Panc1 (cell line): ENCODE measurements at regions not wholly inside any gene's neighbourhood (a gene's known extent, or its start where the extent isn't known, plus 50 kb on each side); places are given as distances from the start of the nearest gene placed in this dataset.

Experiments used
- ATAC-seq: fragments of 200-7000 bp; cut with Tn5 transposase; 2 replicates; pipeline ENCODE4 v1.9.1; 2020; ENCODE audit warnings: mild to moderate bottlenecking, moderate library complexity
- BruUV-seq: library from RNA; stranded (reverse); fragments of 400-500 nt; replicated peaks from 2 replicates; lab custom pipeline; 2021; lab: Mats Ljungman, UMichigan
- CTCF ChIA-PET: fragments of 300-600 bp; sonication (Branson Sonifier 250); formaldehyde crosslinking; loops from one replicate; lab custom pipeline; 2022; ENCODE audit warnings: antibody characterized with exemption; lab: Charles Lee
- POLR2A ChIA-PET: fragments of 300-600 bp; sonication (Branson Sonifier 250); formaldehyde crosslinking; loops from one replicate; lab custom pipeline; 2022; ENCODE audit warnings: antibody characterized with exemption; lab: Charles Lee
- DNase-seq: peaks from one replicate; pipeline ENCODE4 v3.0.0-alpha.2; 2010; ENCODE audit warnings: low read depth, low spot score
- H3K27ac ChIP-seq: 2 replicates; pipeline ENCODE4 v1.5.1; 2011; ENCODE audit warnings: mild to moderate bottlenecking, low read length, inconsistent platforms
- H3K27me3 ChIP-seq: fragments of 200-500 bp; sonication (Bioruptor generic); 2 replicates; pipeline ENCODE4 v1.6.0; 2014; ENCODE audit warnings: low read length, inconsistent platforms; ENCODE audit not compliant: control insufficient read depth, insufficient read depth
- H3K36me3 ChIP-seq: fragments of 200-500 bp; sonication (Bioruptor generic); 2 replicates; pipeline ENCODE4 v1.5.1; 2014; ENCODE audit warnings: inconsistent platforms, mild to moderate bottlenecking, low read length, moderate library complexity; ENCODE audit not compliant: control insufficient read depth, insufficient read depth
- H3K4me1 ChIP-seq: 2 replicates; pipeline ENCODE4 v1.5.1; 2011; ENCODE audit warnings: inconsistent platforms, mild to moderate bottlenecking, low read length, moderate library complexity; ENCODE audit not compliant: control insufficient read depth, insufficient read depth
- H3K4me3 ChIP-seq, 2 experiments: 2 replicates each; pipeline ENCODE4 v1.5.1; 2011 to 2012; ENCODE audit warnings: low read depth in 2 of 2, low read length in 2 of 2, mild to moderate bottlenecking in 2 of 2, inconsistent platforms in 1 of 2, moderate library complexity in 1 of 2
- H3K9me3 ChIP-seq: fragments of 200-500 bp; sonication (Bioruptor generic); 2 replicates; pipeline ENCODE4 v1.5.1; 2014; ENCODE audit warnings: low read depth, mild to moderate bottlenecking, inconsistent platforms, low read length, moderate library complexity; ENCODE audit not compliant: control insufficient read depth, insufficient read depth
- POLR2AphosphoS5 ChIP-seq: IDR thresholded peaks from 2 replicates; pipeline ENCODE4 v1.6.1; 2012; ENCODE audit warnings: mild to moderate bottlenecking, low read depth, low read length, moderate library complexity
- SIN3A ChIP-seq: IDR thresholded peaks from 2 replicates; pipeline ENCODE4 v1.6.1; 2012; ENCODE audit warnings: low read depth, mild to moderate bottlenecking, low read length, moderate library complexity, borderline replicate concordance; ENCODE audit not compliant: insufficient read depth
- TCF7L2 ChIP-seq: IDR thresholded peaks from 2 replicates; pipeline ENCODE4 v1.6.1; 2011; ENCODE audit warnings: mild to moderate bottlenecking, low read depth, low read length, inconsistent platforms
- in situ Hi-C: cut with HindIII; loops from 2 replicates; pipeline ENCODE4 v1.10.0; 2016; ENCODE audit warnings: low sequenced_read_pairs, low pct_unique_long_range_greater_than_20kb
- intact Hi-C: fragments of 100-400 bp; cut with micrococcal nuclease; formaldehyde crosslinking; loops from one replicate; pipeline ENCODE4 v1.10.0; 2022; ENCODE audit not compliant: unreplicated experiment
- TF ChIP-seq, protein P1 (sequence below), 2 experiments: IDR thresholded peaks; 2 replicates each; pipeline ENCODE4 v1.6.1; 2011 to 2012; ENCODE audit warnings: low read depth in 2 of 2, control low read depth in 1 of 2, low read length in 1 of 2, mild to moderate bottlenecking in 1 of 2, moderate library complexity in 1 of 2; ENCODE audit not compliant: insufficient read depth in 1 of 2
- TF ChIP-seq, protein P2 (sequence below): fragments of 450-650 bp; IDR thresholded peaks from 2 replicates; pipeline ENCODE4 v1.5.1; 2017; ENCODE audit warnings: mild to moderate bottlenecking

GRCh38 chr1:238029126-238029525 is 138.4 kb upstream of the ZP4 start:
- Histone ChIP-seq H3K27me3 (no peaks in the 10 kb centered on the region), H3K27ac (no peak overlapping the region), H3K9me3 (no peaks in the 10 kb centered on the region), H3K4me3 (no peak overlapping the region), H3K4me1 (no peaks in the 10 kb centered on the region), H3K36me3 (no peaks in the 10 kb centered on the region)
- ATAC-seq, result no peak
- intact Hi-C loops, result no loop called here
- in situ Hi-C loops, result no loop called here
- no peak for DNase-seq
- ChIA-PET CTCF (no interaction called here), POLR2A (no interaction called here)
- no peak for TF ChIP-seq POLR2AphosphoS5
- TF ChIP-seq TCF7L2, result no peak
- TF ChIP-seq SIN3A, result no peak
- TF ChIP-seq, protein P1, sequence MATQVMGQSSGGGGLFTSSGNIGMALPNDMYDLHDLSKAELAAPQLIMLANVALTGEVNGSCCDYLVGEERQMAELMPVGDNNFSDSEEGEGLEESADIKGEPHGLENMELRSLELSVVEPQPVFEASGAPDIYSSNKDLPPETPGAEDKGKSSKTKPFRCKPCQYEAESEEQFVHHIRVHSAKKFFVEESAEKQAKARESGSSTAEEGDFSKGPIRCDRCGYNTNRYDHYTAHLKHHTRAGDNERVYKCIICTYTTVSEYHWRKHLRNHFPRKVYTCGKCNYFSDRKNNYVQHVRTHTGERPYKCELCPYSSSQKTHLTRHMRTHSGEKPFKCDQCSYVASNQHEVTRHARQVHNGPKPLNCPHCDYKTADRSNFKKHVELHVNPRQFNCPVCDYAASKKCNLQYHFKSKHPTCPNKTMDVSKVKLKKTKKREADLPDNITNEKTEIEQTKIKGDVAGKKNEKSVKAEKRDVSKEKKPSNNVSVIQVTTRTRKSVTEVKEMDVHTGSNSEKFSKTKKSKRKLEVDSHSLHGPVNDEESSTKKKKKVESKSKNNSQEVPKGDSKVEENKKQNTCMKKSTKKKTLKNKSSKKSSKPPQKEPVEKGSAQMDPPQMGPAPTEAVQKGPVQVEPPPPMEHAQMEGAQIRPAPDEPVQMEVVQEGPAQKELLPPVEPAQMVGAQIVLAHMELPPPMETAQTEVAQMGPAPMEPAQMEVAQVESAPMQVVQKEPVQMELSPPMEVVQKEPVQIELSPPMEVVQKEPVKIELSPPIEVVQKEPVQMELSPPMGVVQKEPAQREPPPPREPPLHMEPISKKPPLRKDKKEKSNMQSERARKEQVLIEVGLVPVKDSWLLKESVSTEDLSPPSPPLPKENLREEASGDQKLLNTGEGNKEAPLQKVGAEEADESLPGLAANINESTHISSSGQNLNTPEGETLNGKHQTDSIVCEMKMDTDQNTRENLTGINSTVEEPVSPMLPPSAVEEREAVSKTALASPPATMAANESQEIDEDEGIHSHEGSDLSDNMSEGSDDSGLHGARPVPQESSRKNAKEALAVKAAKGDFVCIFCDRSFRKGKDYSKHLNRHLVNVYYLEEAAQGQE (IDR thresholded peaks at IDR 0.05; ENCODE audit: insufficient read depth in 1 of 2, low read depth in 2 of 2, low read length in 1 of 2), result no peak
- TF ChIP-seq, protein P2, sequence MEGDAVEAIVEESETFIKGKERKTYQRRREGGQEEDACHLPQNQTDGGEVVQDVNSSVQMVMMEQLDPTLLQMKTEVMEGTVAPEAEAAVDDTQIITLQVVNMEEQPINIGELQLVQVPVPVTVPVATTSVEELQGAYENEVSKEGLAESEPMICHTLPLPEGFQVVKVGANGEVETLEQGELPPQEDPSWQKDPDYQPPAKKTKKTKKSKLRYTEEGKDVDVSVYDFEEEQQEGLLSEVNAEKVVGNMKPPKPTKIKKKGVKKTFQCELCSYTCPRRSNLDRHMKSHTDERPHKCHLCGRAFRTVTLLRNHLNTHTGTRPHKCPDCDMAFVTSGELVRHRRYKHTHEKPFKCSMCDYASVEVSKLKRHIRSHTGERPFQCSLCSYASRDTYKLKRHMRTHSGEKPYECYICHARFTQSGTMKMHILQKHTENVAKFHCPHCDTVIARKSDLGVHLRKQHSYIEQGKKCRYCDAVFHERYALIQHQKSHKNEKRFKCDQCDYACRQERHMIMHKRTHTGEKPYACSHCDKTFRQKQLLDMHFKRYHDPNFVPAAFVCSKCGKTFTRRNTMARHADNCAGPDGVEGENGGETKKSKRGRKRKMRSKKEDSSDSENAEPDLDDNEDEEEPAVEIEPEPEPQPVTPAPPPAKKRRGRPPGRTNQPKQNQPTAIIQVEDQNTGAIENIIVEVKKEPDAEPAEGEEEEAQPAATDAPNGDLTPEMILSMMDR, result no peak
- BruUV-seq, result no TSS peak

DNA sequence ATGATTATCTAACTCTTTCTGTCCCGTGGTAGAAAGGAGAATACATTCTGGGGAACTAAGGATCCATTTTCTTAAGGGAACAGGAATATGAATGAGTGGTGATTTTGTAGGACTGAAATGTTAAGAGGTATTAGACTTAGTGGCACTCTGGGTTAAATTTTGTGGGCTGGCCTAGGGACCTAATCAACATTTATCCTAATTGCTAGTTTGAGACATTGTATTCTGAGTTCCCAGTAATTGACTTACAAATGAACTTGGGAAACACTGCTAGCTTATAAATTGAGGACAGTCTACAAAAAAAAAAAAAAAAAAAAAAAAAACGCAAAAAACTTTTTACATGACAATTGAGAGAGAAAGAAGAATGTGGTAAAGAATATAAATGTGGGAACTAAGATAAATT is 136.6 kb upstream of the ZP4 start:
- CTCF ChIA-PET, result no interaction called here
- TF ChIP-seq, protein P1 (IDR thresholded peaks at IDR 0.05; ENCODE audit: insufficient read depth in 1 of 2, low read depth in 2 of 2, low read length in 1 of 2), result no peak
- no peak for TF ChIP-seq TCF7L2
- TF ChIP-seq, protein P2, result no peak
- no peak for TF ChIP-seq SIN3A
- TF ChIP-seq POLR2AphosphoS5, result no peak
- in situ Hi-C loops (no loop called here), intact Hi-C loops (no loop called here)
- POLR2A ChIA-PET, result no interaction called here
- no TSS peak for BruUV-seq
- Histone ChIP-seq H3K4me1 (no peaks in the 10 kb centered on the region), H3K36me3 (no peaks in the 10 kb centered on the region), H3K27me3 (no peaks in the 10 kb centered on the region), H3K27ac (no peak overlapping the region), H3K9me3 (no peaks in the 10 kb centered on the region), H3K4me3 (no peak overlapping the region)
- no peak for ATAC-seq
- DNase-seq, result no peak
